ENCODE measurements at regions not wholly inside any gene's neighbourhood (a gene's known extent, or its start where the extent isn't known, plus 50 kb on each side); places are given as distances from the start of the nearest gene placed in this dataset.

GRCh38 chr3:110614186-110614585 is 457.4 kb upstream of the NECTIN3 start (continued):
- no peak for TF ChIP-seq HSF1 (IDR thresholded peaks at IDR 0.05; ENCODE audit: low read depth, low read length)
- TF ChIP-seq YY1 (IDR thresholded peaks at IDR 0.05; ENCODE audit: low read depth, low read length), result no peak
- no peak for TF ChIP-seq CBX5 (IDR thresholded peaks at IDR 0.05; ENCODE audit: low read depth)
- TF ChIP-seq SP1 (IDR thresholded peaks at IDR 0.05; ENCODE audit: low read depth, low read length), result no peak
- TF ChIP-seq ZNF622 (IDR thresholded peaks at IDR 0.05), result no peak
- no peak for TF ChIP-seq E2F4 (IDR thresholded peaks at IDR 0.05; ENCODE audit: low read depth, low read length)
- TF ChIP-seq KDM1A (IDR thresholded peaks at IDR 0.05; ENCODE audit: borderline replicate concordance), result no peak

- no peak for FAIRE-seq
- RAD21 ChIA-PET (ENCODE audit: unreplicated experiment), result no interaction called here
- no peaks in the 10 kb centered on the region for H3K9me3 ChIP-seq (replicated peaks; ENCODE audit: control insufficient read depth, insufficient read depth, low read length)
- intact Hi-C loops (cut with micrococcal nuclease; ENCODE audit: unreplicated experiment), result no loop called here
- DNase-seq (ENCODE audit: low read depth, low spot score), result no peak
- no peaks in the 10 kb centered on the region for H3K27me3 ChIP-seq (replicated peaks in 1 of 2; ENCODE audit: control insufficient read depth in 2 of 2, insufficient read depth in 2 of 2, low read length in 1 of 2)
- no peak overlapping the region for H2AFZ ChIP-seq (ENCODE audit: control insufficient read depth, low read depth, low read length)
- SMC1A ChIA-PET (ENCODE audit: uncharacterized antibody, unreplicated experiment), result no interaction called here
- H3K9ac ChIP-seq (ENCODE audit: control insufficient read depth, insufficient read depth, low read length), result no peak overlapping the region
- H3K4me1 ChIP-seq (ENCODE audit: control insufficient read depth, insufficient read depth, low read length), result no peaks in the 10 kb centered on the region
- POLR2A ChIA-PET, result no interaction called here
- BruUV-seq (replicated peaks), result no TSS peak
- H3K4me3 ChIP-seq, result no peak overlapping the region
- H3K4me2 ChIP-seq (ENCODE audit: control insufficient read depth, insufficient read depth), result no peak overlapping the region
- no peaks in the 10 kb centered on the region for H4K20me1 ChIP-seq (ENCODE audit: control insufficient read depth, insufficient read depth)
- no peaks in the 10 kb centered on the region for H3K36me3 ChIP-seq (ENCODE audit: control insufficient read depth in 2 of 2, insufficient read depth in 2 of 2, low read length in 1 of 2)
- 80% methylated on average over 1 of the region's 1 CpG for WGBS (ENCODE audit: insufficient coverage, insufficient replicate concordance, low lambda C conversion rate, missing lambda C conversion rate)
- H3K79me2 ChIP-seq (ENCODE audit: control insufficient read depth, insufficient read depth, low read length), result no peaks in the 10 kb centered on the region
- no peak overlapping the region for H3K27ac ChIP-seq (ENCODE audit: control insufficient read depth, insufficient read depth)
- no peak for ATAC-seq
- CTCF ChIA-PET, result no interaction called here
- in situ Hi-C loops (cut with MboI), result no loop called here
- no peak for TF ChIP-seq RAD21 (IDR thresholded peaks at IDR 0.05; ENCODE audit: insufficient read depth, low read depth, low read length)
- TF ChIP-seq GABPA (IDR thresholded peaks at IDR 0.05; ENCODE audit: low read depth), result no peak
- TF ChIP-seq TAF1 (IDR thresholded peaks at IDR 0.05; ENCODE audit: borderline replicate concordance, low read depth, low read length), result no peak
- no peak for TF ChIP-seq MTA3 (IDR thresholded peaks at IDR 0.05; ENCODE audit: borderline replicate concordance, low read length)
- no peak for TF ChIP-seq ZNF207 (IDR thresholded peaks at IDR 0.05; ENCODE audit: borderline replicate concordance)
- TF ChIP-seq BCL11A (IDR thresholded peaks at IDR 0.05; ENCODE audit: low read depth, low read length), result no peak
- TF ChIP-seq RBBP5 (conservative IDR thresholded peaks at IDR 0.05), result no peak
- no peak for TF ChIP-seq SIN3A (IDR thresholded peaks at IDR 0.05; ENCODE audit: low read depth, low read length)
- TF ChIP-seq ZNF687 (IDR thresholded peaks at IDR 0.05), result no peak
These were observed 456.2 kb upstream of the NECTIN3 start for GRCh38 chr3:110615454-110615853.

Measured in GM12878 (cell line).